ENCODE measurements at regions not wholly inside any gene's neighbourhood (a gene's known extent, or its start where the extent isn't known, plus 50 kb on each side); places are given as distances from the start of the nearest gene placed in this dataset.

DNA sequence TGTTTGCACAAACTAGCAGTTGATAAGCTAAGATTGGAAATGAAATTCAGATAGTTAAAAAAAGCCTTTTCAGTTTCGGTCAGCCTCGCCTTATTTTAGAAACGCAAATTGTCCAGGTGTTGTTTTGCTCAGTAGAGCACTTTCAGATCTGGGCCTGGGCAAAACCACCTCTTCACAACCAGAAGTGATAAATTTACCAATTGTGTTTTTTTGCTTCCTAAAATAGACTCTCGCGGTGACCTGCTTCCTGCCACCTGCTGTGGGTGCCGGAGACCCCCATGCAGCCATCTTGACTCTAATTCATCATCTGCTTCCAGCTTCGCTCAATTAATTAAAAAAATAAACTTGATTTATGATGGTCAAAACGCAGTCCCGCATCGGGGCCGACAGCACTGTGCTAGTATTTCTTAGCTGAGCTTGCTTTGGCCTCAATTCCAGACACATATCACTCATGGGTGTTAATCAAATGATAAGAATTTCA is 335.6 kb downstream of the TMEM121 start:
- TF ChIP-seq EHMT2 (IDR thresholded peaks at IDR 0.05; ENCODE audit: low read depth) (no peak), KDM1A (IDR thresholded peaks at IDR 0.05; ENCODE audit: low read depth) (no peak)
